Astrocyte of the cerebellum (primary cell): ENCODE measurements at regions not wholly inside any gene's neighbourhood (a gene's known extent, or its start where the extent isn't known, plus 50 kb on each side); places are given as distances from the start of the nearest gene placed in this dataset.

Source experiments
- DNase-seq: peaks from one replicate; pipeline ENCODE4 v3.0.0-alpha.2; 2011; ENCODE audit warnings: low read depth
- H3K4me3 ChIP-seq: 2 replicates; pipeline ENCODE4 v1.5.1; 2011; ENCODE audit warnings: mild to moderate bottlenecking, low read depth, low read length, moderate library complexity
- in situ Hi-C: cut with HindIII; loops from 2 replicates; pipeline ENCODE4 v1.10.0; 2017; ENCODE audit warnings: low sequenced_read_pairs
- TF ChIP-seq, protein P1 (sequence below): IDR thresholded peaks from 2 replicates; pipeline ENCODE4 v1.5.1; 2012; ENCODE audit warnings: low read length, low read depth, moderate library complexity, mild to moderate bottlenecking; ENCODE audit errors: missing control alignments

DNA sequence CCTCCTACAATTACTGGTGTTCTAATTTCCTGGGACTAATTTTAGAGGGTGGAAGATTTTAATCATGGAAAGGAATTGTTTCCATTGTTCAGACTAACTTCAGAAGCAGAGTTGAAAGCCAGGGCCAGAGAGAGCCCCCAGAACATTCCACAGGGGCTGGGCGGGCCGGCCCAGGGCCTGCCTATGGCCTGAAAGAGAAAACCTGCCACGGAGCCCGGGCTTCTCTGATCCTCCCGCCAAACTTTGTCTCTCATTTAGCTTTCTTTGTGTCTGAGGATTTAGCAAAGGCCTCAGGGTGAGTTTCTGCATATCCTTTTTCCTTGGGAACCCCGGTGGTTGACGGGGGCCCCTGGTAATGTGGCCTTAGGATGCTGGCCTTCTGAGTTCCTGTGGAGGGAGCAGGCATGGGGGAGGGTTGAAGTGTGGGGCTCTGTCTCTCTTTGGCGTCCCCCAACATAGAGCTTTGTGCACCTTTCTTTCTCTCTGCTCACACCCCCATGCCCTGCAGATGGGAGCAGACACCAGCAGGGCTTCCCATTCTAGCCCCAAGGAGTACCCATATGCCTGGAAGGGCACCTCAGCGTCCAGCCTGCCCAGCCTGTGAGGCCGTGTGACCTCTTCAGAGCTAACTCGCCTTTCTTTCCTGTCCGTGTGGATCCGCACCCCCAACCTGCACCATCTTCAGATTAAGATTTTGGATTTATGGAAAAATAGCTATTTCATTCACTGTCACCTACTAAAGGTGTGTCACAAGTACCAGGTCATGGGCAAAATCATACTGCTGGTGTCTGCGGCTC lies 539.5 kb downstream of the FGF9 start:
- no peak for DNase-seq
- no peak overlapping the region for H3K4me3 ChIP-seq
- in situ Hi-C loops: no loop called here
- TF ChIP-seq, protein P1, sequence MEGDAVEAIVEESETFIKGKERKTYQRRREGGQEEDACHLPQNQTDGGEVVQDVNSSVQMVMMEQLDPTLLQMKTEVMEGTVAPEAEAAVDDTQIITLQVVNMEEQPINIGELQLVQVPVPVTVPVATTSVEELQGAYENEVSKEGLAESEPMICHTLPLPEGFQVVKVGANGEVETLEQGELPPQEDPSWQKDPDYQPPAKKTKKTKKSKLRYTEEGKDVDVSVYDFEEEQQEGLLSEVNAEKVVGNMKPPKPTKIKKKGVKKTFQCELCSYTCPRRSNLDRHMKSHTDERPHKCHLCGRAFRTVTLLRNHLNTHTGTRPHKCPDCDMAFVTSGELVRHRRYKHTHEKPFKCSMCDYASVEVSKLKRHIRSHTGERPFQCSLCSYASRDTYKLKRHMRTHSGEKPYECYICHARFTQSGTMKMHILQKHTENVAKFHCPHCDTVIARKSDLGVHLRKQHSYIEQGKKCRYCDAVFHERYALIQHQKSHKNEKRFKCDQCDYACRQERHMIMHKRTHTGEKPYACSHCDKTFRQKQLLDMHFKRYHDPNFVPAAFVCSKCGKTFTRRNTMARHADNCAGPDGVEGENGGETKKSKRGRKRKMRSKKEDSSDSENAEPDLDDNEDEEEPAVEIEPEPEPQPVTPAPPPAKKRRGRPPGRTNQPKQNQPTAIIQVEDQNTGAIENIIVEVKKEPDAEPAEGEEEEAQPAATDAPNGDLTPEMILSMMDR: no peak

DNA sequence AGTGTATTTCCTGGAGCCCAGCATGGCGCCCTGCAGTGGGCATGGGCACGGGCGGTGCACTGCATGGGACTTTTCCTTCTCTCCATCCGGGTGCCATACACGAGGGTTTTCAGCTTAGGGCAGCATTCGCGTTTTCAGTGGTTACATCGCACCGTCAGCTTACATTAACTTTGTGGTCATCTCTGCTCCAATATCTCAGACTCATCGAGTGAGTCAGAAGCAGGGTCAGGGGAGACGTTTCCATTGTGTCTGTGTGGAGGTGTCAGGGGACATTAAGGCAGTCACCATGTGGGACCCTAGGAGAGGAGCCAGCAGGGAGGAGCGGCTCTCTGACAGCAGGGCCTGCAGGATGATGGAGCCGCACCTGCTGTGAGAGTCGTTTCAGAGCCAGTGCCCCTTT lies 541.0 kb downstream of the FGF9 start:
- in situ Hi-C loops: no loop called here
- no peak overlapping the region for H3K4me3 ChIP-seq
- TF ChIP-seq, protein P1: no peak
- DNase-seq: no peak

DNA sequence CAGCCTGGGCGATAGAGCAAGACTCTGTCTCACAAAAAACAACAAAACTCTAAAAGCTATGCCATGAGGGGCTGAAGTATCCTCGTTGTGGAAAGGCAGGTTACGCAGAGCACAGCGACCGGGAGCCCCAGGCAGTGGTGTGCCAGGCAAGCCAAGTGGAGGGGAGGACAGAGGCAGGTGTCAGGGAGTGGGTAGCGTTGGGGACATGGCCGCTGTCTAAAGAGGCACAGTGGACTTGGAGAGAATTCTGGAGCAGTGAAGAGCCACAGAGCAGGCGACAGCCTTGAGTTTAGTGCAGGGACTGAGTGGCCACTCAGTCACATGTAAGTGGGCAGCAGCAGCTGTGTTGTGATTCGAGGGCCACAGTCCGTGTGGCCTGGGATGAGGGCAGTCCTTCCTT lies 541.7 kb downstream of the FGF9 start:
- in situ Hi-C loops: no loop called here
- TF ChIP-seq, protein P1: no peak
- DNase-seq: no peak
- H3K4me3 ChIP-seq: no peak overlapping the region

DNA sequence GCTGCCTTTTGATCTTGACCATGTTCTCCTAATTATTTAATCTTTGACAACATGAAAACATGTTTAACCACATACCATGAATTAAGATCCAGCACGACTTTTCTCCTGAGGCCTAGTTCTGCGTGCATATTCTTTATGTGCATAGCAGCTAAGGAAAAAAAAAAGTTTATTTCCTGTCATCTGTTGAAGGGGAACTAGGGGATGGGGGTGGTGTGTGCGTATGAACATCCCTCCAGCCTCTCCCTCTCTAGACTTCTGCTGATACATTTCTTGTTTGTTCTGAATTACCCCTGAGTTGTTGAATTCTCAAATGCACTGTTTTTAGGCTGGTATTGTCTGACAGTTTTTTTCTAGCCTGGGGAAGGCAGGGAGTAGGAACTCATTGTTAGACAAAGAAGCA lies 543.3 kb downstream of the FGF9 start:
- in situ Hi-C loops: no loop called here
- TF ChIP-seq, protein P1: no peak
- H3K4me3 ChIP-seq: no peak overlapping the region
- no peak for DNase-seq

DNA sequence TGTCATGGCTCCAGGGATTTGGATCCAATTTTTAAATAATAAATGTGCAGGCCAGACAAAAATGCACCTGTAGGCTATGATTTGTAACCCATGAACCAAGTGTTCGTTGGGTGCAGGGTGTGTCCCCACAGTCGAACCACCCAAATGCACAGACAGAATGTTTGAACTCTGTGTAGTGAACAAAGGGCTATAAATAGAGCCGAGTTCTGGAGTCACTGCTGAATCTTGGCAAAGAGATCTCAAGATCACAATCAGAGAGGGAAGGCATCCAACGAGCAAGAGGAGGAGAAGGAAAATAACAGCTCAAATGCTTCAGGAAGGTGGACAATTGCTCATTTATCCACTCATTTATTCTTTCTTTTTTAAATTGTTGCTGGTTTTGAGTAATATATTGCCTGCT lies 547.9 kb downstream of the FGF9 start:
- no peak for DNase-seq
- TF ChIP-seq, protein P1: no peak
- in situ Hi-C loops: no loop called here
- H3K4me3 ChIP-seq: no peak overlapping the region

DNA sequence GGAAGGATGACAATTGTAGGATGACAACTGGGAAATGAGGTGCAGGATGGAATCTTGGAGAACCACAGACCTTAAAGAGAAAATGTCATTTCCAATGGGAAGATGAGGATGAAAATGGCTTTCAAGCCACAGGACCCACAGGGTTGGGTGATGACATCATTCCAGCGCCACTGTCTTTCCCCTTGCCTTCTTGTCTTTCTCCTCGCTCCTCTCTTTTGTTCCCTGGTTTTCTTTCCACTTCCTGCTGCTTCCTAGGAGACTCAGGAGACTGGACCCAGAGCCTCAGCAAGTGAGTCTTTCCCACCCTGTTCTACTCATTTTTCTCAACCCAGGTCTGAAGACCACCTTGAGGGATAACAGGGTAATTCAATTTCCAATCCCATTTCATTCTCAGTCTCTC lies 548.8 kb downstream of the FGF9 start:
- TF ChIP-seq, protein P1: no peak
- no peak for DNase-seq
- H3K4me3 ChIP-seq: no peak overlapping the region
- in situ Hi-C loops: no loop called here
